HG03108 (cell line): ENCODE measurements at regions not wholly inside any gene's neighbourhood (a gene's known extent, or its start where the extent isn't known, plus 50 kb on each side); places are given as distances from the start of the nearest gene placed in this dataset.

Experiments
- ATAC-seq: cut with Tn5 transposase; IDR thresholded peaks from one replicate; pipeline ENCODE4 v1.9.1; 2021; ENCODE audit warnings: moderate library complexity; ENCODE audit not compliant: unreplicated experiment

DNA sequence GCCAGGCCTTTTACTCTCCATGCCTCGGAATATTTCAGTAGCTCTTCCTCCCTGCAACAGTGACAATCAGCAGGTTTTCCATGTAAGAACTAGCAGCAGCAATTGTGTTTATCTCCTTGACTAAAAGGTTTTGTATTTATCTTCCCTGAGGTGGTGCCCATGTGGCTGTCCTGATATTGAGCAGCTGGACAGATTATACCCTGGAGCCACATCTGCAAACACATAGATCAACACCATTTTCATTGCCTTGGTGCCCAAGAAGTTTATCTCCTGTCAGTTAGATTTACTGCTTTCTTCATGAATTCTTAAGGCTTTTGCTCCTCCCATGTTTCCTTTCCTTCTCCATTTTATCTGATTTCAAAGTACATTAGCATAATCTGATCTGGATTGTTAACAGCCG, 378.4 kb downstream of the SPATA31D1 start:
- no peak for ATAC-seq

DNA sequence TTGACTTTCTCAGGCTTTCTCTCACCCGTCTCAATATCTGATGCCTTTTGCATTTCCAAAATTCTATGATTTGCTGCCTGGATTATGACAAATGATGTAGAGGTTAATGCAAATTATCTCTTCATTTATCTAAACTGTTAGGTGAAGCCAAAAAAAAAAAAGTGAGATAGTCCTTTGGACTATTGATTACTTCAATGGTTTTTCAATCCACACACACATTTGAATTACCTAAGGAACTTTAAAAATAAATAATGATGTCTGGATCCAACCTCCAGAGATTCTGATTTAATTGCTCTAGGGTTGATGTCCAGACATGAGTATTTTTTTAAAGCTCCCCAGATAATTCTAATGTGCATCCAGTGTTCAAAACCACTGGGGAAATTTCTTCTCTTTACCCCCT, 379.4 kb downstream of the SPATA31D1 start:
- ATAC-seq, result no peak

DNA sequence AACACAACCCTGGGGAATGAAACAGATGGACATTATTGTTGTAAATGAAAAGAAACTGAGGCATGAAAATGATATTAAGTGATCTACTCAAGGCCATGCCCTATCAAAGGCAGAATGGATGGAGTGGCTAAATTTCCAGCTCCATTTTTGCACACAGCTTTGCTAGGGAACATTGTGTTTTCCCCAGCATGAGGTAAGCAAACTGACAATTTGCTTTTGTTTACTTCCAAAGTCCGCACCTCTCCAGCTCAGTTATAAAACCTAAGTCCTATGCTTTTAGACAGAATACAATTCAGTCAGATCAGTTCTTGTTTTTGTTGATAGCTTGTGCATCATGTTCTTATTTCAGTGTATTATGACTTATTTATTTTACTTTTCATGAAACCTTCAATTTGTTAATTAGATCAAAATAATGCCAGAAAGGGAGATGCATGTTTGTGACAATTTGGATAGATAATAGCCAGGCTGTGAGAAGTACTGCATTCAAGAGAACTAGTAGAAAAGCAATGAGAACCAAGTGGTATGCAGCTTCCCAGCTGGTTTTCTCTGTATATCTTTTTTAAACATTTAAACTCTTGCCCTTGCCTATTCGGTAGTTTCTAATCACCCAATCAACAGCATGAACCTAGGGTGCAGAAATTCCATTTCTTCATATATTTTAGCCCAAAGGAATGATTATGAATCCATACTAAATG, 380.8 kb downstream of the SPATA31D1 start:
- no peak for ATAC-seq

DNA sequence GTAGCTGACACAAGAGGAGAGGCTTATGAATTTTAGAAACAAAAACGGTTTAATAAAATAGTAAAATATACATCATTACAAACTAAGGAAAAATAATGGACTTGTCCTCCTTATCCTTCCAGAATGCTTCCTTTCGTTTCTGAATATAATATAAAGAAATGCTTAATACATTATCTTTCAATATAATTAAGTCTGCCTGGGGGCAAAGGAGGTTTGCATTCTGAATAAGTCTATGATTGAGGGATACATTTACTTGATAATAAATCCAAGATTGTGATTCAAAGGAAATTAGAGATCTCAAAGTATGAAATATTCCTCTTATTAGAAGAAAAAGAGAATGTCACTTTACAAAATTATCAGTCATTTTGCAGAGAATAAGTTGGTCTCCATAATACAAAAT, 386.5 kb downstream of the SPATA31D1 start:
- ATAC-seq, result no peak

DNA sequence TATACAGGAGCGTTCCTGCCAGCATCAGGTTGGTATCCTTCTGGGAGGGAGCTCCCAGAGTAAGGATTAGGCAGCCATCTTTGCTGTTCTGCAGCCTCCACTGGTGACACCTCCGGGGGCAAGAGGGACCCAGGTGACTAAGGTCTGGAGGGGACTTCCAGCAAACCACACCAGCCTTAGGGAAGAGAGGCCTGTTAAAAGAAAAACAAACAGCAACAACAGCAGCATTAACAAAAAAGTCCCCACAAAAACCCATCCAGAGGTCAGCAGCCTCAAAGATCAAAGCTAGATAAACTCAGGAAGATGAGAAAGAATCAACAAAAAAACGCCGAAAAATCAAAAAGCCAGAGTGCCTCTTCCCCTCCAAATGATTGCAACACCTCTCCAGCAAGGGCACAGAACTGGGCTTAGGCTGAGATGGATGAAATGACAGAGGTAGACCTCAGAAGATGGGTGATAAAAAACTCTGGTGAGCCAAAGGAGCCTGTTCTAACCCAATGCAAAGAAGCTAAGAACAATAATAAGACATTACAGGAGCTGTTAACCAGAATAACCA, 388.2 kb downstream of the SPATA31D1 start:
- no peak for ATAC-seq

DNA sequence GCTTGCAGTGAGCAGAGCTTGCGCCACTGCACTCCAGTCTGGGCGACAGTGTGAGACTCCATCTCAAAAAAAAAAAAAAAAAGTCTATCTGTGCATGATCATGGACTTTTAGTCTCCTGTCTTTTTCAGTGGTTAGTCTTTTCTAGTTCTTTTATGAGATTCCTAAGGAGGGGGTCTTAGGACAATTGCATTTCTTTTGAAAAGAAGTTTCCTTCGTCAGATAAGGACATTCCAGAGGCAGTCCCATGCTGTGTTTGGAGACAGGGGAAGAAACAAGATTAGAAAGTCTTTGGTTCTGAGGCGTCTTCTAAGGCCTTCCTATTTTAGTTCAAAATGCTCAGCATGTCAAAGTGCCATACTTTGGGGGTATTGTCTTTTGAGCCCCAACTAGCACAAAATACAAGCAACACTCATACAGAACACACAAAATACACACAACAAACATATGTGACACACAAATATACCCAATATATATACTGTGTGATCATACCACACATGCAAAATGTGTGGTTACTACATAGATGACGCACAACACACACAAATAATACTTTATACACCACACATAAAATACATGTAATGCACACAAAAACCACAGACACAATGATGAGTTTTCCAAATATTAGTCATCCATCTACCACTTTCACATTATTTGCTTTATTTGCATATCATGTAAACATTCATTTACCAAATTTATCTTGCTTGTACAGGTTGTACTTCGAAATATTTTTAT, 394.5 kb downstream of the SPATA31D1 start:
- ATAC-seq, result no peak

DNA sequence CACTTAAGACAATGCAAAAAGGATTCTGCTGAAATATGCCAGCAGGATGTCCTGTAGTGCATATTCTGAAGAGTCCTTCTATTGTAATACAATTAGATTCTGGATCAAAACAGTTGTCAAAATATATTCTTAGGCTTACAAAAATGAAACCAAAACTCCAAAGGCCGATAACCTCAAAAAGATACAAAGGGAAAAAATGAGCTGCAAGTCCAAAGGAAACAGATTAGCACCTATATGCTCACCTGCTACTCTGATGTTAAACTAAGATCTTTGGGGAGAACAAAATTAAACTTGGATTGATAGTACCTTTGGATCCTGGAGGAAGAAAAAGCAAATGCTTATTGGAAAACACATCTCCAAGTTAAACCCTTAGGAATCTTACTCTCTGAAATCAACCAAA, 397.1 kb downstream of the SPATA31D1 start:
- no peak for ATAC-seq

DNA sequence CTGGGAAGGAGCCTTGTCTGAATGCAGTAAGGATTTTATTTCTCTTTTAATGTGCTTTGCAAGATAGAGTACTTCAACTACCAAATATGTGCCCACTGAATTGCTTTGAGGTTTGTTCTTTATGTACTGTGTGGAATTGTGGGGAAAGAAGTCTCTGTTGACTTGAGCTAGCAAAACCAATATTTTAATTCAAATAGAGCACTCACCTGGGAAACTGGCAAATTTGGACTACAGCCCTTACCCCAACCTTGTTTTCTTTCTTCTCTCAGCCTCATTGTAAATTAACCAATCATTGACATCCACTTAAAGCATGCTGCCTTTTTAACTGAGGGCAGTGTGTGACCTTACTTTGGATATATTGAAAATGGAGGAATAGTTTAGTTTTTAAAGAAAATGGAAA, 409.0 kb downstream of the SPATA31D1 start:
- ATAC-seq, result no peak

DNA sequence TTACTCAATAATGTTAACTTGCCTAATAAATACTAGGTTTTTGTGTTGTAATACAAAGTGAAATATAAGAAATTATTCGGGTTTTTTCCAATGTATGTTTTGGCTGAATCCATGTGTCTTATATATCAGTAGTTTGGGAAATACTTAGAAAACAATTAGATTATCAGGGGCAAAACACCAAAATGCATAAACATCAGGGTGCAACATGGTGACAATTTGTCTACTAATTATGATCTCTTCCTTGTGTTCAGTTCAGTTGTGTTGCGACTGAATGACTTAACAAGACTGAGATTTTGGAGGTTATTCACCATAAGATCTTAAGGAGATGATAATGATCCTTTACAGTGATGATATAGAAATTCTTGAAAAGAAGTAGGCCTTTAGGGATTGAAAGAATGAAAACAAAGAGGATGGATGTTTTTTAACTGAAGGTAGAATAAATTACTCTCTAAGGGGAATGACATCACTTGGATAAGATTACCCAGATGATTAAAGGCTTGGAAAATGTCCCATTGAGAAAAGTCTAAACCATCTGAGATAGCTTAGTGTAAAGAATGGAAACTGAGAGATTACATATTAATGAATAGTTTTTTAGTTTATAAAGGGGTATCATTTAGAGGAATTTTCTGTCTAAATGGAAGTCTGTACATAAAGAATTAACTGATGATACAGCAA, 415.8 kb downstream of the SPATA31D1 start:
- ATAC-seq, result no peak

DNA sequence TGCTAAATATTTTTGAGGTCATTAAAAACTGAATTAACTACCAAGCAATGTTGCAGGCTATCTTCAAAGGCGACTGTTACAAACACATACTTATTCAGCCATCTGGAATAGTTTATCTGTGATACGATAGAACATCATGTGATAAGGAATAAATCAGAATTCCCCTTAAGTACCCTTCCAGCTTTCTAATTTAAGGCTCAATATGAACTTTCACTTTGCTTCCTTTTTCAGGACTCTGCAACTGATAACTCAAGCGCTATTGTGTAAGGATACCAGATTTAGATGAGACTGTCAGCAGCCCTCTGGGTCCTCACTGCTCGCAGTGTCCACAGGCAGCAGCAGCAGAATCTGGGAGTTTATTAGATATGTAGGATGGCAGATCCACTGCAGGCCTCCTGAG, 416.3 kb downstream of the SPATA31D1 start:
- ATAC-seq, result no peak

DNA sequence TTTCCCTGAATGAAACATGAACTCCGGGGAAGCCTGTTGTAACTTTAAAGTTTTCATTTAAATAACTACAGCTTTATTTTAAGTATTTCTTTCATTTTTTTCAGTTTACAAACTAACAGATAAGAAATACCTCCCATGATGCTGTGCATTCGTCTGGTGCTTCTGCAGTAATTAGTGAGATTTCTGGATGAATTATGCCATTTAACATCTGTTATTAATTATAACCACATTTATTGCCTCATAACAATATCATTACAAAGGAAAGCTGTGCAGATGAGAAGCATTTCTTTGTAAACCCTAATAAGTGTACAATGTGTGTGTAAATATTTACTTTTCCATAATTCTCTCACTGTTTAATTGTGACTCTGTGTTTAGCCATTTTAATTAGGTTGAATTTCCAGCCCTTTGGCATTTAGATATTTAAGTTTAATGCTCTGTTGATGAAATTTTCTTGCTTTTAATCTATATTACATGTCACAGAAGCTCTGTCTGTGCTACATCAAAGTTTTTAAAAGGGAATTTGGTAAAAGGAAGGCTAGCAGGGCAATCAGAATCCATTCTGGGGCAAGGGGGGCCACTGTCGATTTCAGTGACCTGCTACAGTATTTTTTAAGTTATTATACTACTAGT, 418.0 kb downstream of the SPATA31D1 start:
- ATAC-seq, result no peak

DNA sequence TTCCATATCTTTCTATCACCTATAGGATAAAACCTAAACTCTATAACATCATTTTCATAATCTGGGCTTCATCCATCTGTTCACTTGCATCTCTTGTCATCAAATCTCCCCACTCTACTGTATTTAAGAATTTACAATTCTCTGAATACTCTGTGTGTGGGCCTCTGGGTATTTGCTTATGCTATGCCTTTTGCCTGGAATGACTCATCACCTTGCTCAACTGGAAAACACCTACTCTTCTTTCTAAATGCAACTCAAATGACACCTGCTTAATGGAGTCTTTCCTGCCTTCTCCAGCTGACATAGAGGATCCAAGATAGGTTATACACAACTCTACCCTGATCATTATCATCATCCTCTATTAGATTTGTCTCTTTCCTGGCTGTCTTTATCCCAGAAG, 421.7 kb downstream of the SPATA31D1 start:
- ATAC-seq, result peak; percentile 90

DNA sequence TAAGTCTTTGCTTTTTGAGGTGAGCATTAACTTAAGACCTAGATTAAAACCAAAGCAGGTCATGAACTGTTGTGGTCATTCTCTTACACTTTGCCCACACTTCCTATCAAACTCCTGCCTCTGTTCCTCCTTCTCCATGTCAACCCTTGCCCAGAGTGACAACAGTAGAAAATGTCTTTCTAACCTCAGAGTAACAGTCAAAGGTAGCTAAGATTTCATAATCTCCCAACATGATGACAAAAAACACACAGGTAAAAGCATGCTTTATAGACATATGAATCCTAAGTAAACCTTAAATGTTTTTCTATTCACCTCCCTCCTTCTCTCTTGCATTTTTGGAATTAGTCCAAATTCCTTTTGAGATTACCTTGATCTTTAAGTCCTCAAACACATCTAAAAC, 422.3 kb downstream of the SPATA31D1 start:
- ATAC-seq, result no peak

DNA sequence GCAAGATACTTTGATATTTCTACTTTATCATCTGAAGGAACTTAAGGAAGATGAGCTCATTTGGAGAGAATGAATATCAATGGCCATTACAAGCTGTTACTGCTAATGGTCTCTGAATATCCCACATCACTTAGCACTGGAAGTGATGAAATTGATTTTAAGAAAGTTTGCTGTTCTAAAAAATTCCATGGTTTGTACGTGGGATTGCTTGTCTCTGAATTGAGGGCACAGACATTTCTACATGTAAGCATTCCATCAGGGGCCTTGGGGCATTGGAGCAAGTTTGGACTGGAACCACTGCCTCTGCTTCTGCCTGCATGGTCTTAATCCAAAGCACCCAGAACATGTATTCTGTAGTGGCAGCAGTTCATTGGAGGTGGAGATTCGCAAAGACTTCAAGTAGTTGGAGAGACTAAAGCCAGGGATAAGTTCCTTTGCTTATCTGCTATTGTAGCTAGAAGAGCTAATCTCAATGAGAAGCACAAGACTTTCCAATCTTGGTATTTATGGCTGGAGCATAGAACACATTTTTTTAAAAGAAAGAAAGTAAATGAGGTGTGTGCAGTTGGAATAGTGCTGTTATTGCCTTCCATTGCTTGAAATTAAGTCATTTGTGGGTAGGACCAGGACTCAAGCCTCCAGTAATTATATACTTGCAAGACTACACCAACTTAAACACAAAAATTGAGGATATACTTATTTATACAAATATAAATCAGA, 424.2 kb downstream of the SPATA31D1 start:
- no peak for ATAC-seq

DNA sequence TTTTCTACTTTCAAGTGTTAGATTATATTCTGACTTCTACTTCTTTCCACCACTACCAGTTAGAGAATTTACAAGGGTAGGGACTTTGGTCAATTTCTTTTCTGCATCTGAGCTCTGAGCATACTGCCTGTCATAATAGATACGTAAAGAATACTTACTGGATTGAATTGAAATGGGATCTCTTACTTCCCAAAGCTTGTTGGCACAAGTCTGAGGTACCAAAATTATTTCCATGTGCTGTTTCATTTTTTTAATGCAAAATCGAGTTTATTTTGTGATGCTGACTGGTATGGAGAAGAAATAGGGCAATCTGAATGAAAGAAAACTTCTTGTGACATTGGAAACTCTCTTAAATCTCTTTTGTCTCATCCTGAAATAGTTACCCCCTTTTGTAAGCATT, 428.9 kb downstream of the SPATA31D1 start:
- no peak for ATAC-seq

DNA sequence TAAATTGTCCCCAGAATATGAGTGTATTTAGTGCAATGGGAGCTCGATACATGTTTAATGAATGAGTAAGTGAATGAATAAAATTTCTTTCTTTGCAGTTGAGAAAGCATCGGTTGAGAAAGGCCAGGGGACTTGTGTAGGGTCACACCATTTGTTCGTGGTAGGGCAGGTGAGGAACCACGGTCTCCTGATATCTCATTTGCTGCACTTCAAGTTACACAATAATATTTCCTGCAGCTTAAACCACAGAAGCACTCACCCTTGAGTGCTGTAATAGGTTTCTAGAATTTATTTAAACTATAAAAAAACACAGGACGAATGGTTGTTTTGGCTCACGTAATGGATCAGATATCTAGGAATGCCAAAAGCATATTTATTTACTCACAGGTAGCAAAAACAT, 429.8 kb downstream of the SPATA31D1 start:
- ATAC-seq, result no peak

DNA sequence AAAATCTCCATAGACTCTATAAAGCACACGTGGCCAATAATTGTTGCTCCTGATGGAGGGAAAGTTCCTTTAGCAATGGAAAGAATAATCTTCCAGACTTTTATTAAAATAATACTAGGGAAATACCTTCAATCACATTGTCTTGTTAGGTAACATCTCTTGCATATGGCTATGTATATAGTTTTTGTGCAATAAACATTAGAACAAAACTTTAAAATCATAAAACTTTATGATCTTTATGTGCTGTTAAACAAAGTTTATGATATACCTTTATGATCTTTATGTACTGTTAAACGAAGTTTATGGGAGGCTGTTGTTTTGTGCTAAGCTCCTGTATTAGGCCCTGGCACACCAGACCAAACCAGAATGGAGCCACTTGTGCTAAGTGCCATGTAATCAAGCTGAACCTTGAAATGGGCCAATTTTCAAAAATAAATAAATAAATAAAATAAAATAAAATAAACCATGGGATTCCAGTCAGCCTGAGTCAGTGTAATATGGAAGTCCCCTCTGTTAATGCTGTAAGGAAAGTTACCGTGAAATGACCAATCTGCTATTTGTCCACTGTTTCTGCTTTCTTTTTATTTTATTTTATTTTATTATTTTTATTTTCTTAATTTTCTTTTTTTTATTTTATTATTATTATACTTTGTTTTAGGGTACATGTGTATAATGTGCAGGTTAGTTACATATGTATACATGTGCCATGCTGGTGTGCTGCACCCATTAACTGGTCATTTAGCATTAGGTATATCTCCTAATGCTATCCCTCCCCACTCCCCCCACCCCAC, 431.3 kb downstream of the SPATA31D1 start:
- no peak for ATAC-seq

DNA sequence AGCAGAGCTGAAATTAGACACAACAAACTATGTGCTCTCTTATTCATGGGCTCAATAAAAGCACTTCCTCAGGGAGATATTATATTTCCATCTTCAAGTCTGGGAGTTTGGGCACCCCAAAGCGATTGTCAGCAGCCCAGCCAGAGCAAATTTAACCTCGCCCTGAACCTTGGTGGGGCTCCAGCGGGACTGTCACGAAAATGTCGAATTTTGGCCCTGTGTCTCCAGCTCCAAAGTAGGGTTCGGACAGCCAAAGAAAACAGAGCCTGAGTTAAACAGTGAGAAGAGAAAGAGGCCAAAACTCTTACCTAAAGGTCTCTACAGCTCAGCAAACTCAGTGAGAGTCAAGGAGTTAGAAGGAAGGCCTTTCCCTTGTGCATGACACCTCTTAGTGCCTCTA, 432.9 kb downstream of the SPATA31D1 start:
- no peak for ATAC-seq

DNA sequence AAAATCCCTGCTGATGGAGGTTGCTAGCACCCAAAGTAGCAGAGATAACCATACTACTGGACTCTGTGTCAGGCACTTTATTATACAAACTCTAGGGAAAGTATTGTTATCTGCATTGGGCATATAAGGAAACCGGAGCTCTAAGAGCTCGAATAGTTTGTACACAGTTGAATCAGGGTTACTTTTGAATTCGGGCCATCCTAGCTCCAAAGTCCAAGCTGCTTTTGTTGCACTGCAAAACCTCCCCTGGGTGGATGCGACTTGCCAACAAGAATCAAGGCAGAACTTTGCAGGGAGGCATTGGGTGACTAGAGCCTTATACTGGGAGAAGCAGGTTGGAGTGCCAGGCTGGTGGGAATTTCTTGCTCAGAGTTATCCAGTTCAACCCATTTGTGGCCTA, 435.1 kb downstream of the SPATA31D1 start:
- no peak for ATAC-seq

DNA sequence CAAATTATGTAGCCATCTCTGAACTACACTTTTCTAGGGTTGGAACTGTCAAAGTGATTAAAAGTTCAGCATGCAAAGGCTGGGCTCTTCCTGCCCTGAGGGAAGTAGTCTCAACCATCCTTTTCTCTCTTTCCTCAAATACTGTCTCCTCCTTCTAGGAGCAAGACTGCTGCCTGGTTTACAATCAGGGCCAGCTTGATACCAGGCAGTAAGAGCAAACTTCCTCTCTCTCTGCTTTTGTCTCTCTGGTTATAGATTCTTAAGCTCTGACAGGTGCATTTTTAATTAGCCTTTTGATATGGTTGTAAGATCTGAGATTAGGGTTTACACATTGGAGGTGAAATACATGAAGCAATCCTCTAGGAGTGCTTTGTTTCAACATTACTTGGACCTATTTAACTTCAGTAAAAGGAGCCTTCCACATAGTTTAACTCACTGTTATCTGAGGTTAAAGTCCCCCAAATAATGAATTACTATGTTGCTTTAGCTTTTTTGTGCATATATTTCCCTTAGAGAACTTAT, 436.1 kb downstream of the SPATA31D1 start:
- ATAC-seq, result no peak
